Activated naive CD4-positive, alpha-beta T cell treated with anti-CD3 and anti-CD28 coated beads, Interleukin-2, amount 50 U/mL, for 72 hours (primary cell): ENCODE measurements at regions not wholly inside any gene's neighbourhood (a gene's known extent, or its start where the extent isn't known, plus 50 kb on each side); places are given as distances from the start of the nearest gene placed in this dataset.

Experiments used
- ATAC-seq, 2 donors: fragments of 150-1000 bp; cut with Tn5 transposase; 2 replicates each; pipeline ENCODE4 v1.10.0; 2021; ENCODE audit warnings: mild to moderate bottlenecking in 2 of 2, moderate library complexity in 2 of 2
- DNase-seq, 2 donors: peaks; one replicate each; pipeline ENCODE4 v3.0.0; 2021 to 2022; ENCODE audit warnings: low spot score in 2 of 2
- H3K27ac Mint-ChIP-seq, 2 donors: one replicate each; pipeline ENCODE4 v1.8.0; 2022; ENCODE audit warnings: mild to moderate bottlenecking in 2 of 2, mixed read lengths in 2 of 2
- H3K36me3 Mint-ChIP-seq, 2 donors: one replicate each; pipeline ENCODE4 v1.8.0; 2022; ENCODE audit warnings: mixed read lengths in 2 of 2
- H3K9me3 Mint-ChIP-seq, 2 donors: one replicate each; pipeline ENCODE4 v1.8.0; 2022; ENCODE audit warnings: mixed read lengths in 2 of 2

DNA sequence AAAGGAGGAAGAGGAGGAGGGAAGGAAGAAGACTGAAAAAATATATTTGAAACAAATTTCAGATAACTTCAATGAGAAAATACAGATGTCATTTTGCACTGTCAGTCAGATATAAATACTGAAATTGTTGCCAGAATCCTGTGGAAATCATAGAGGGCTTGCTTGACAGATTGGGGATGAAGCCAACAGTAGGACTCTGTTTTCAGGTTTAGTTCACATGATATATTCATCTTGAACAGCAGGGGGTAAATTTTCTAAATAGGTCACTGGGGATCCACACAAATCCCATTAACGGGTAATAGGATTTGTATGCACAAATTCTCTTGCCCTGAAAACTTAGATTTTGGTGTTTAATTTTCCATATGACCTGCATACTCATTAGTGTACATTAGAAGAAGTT lies 103.3 kb upstream of the PCDH18 start:
- Mint-ChIP-seq H3K36me3 (no peaks in the 10 kb centered on the region), H3K9me3 (peaks cover 4 to 10% of the 10 kb centered on the region in 2 donors), H3K27ac (no peak overlapping the region)
- ATAC-seq (no peak), DNase-seq (no peak)

DNA sequence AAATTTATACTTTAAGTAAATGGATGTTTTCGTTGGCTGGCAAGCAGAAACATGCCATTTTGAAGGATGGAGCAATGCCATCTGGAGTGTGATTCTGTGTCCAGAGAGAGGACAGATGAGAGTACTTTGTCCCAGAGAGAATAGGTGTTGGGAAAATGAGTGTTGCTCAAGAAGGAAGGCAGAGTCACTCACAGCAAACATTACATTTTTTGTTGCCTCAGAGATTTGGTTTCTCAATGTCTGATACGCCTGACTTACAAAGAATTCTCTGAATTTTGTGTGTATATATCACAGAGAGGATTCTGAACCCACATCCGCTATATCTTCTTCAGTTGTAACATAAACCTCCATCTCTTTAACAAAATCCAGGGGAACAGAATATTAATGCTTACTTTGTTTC lies 102.8 kb upstream of the PCDH18 start:
- H3K36me3 Mint-ChIP-seq, result no peaks in the 10 kb centered on the region
- peaks cover 4 to 10% of the 10 kb centered on the region in 2 donors for H3K9me3 Mint-ChIP-seq
- ATAC-seq, result no peak
- DNase-seq, result no peak
- H3K27ac Mint-ChIP-seq, result no peak overlapping the region

DNA sequence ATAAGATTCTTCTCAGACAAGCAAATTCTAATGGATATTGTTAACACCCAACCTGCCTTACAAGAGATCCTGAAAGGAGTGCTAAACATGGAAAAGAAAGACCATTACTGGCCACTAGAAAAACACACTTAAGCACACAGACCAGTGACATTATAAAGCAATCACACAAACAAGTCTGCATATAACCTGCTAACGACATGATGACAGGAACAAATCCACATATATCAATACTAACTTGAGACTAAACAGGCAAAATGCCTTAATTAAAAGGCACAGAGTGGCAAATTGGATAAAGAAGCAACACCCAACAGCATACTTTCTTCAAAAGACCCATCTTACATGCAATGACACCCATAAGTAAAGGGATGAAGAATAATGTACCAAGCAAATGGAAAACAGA lies 100.5 kb upstream of the PCDH18 start:
- no peak for ATAC-seq
- Mint-ChIP-seq H3K36me3 (no peaks in the 10 kb centered on the region), H3K27ac (no peak overlapping the region)

DNA sequence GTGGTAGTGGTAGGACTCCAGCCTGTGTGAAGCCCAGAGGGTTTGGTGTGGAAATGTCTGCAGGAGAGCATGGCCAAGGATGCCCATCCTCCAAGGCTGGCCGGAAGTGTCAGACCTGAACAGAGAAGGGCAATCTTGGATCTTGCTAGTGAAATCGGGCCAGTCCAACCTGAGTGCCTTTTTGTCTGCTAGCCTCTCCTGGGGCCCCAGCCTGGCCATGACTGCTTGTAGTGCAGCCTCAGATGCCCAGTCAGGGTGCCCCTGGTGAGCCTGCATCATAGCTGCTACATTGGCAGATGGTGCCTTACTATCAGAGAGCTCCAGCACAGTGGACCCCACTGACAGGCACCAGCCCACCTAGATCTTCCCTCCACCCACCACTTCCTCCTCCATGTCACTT lies 99.3 kb upstream of the PCDH18 start:
- Mint-ChIP-seq H3K9me3 (peaks cover 4 to 10% of the 10 kb centered on the region in 2 donors), H3K36me3 (no peaks in the 10 kb centered on the region), H3K27ac (no peak overlapping the region)
- ATAC-seq, result no peak
- no peak for DNase-seq

More for the DNA sequence above, 100.5 kb upstream of the PCDH18 start:
- no peak for DNase-seq
- H3K9me3 Mint-ChIP-seq, result peaks cover 4 to 10% of the 10 kb centered on the region in 2 donors

DNA sequence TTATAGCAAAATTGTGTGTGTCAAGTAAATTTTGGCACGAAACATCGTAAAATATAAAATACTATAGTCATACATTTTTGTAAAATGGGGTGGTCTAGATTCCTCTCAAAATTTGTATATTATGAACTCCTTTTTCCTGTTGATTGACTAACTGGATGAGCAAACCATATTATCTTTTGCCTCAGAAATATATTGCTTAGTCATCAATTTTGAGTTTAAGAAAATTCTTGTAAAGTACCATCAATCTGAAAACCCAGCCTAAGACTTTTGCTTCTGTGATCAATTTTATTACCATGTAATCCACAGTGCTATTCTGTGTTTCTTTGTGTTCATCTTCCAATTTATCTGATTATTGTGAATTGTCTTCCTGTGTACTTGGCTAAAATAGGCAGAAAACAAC lies 98.0 kb upstream of the PCDH18 start:
- Mint-ChIP-seq H3K9me3 (peaks cover 2 to 8% of the 10 kb centered on the region in 2 donors), H3K27ac (no peak overlapping the region), H3K36me3 (no peaks in the 10 kb centered on the region)
- no peak for ATAC-seq
- no peak for DNase-seq

DNA sequence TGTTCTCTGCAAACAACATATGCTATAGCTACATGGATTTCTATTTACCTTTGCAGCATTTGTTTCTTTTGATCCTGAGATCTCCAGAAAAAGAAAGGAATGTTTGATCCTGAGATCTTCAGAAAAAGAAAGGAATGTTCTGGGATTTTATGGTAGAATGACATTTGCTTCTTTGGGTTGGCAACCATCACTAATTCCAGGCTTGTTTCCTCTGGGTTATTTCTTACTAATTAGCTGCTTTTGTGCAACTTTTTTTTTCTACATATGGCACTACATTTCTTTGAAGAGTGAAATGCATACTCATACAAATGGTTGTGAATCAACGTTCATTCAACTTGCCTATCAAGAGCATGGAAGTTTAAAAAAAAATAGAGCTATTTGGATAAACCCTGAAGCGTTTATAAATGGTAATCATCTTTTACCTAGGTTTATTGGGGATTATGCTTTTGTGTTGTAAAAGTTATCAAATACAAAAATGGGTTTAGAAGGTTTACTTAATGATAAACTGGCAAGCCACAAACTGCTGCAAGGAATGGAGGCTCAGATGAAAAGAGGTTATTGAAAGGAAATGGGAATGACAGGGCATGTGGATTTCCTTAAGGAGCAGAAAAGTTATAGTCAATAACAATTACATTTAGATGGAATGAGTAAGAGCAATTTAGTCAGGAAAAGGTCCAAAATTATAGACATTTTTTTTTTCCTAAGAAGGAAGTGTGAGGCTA lies 95.6 kb upstream of the PCDH18 start:
- ATAC-seq, result no peak
- Mint-ChIP-seq H3K27ac (no peak overlapping the region), H3K36me3 (no peaks in the 10 kb centered on the region), H3K9me3 (peaks cover 0 to 4% of the 10 kb centered on the region in 2 donors)
- no peak for DNase-seq

DNA sequence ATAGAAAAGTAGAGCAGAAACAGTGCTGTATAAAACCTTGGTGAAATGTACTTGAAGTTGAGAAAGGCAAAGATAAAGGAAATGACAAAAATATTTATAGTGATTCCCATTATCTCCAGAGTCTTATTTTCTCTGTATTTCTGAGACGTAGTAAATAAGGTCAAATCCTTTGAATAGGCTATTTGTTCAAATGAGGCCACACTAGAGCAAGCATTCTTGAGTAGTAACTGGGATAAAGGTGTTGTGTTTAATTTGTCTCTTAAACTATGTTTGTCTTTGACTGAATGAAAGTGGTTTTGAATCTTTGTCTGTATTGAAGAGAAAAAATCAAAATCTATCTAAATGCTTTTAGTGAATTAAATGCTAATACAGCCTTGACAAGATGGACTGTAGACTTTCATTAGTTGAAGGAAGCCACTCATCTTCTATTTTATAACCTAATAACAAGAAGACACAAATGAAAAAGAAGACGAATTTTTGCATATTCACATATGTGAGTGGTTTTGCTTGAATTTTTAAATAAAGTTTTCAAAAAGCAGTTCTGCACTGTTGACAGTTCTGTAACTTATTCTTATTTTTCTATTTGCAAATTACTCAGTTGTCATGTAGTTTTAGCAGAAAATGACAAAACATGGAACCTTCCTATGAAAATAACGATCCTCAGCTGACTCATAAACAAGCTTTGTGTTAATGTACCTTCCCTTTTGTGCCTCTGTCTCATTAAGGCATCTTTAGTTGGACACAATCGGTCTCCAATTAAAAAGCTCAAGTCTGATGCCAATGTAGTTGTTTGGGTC lies 94.8 kb upstream of the PCDH18 start:
- Mint-ChIP-seq H3K27ac (no peak overlapping the region), H3K9me3 (peaks cover 0 to 4% of the 10 kb centered on the region in 2 donors), H3K36me3 (no peaks in the 10 kb centered on the region)
- ATAC-seq, result no peak
- DNase-seq, result no peak

DNA sequence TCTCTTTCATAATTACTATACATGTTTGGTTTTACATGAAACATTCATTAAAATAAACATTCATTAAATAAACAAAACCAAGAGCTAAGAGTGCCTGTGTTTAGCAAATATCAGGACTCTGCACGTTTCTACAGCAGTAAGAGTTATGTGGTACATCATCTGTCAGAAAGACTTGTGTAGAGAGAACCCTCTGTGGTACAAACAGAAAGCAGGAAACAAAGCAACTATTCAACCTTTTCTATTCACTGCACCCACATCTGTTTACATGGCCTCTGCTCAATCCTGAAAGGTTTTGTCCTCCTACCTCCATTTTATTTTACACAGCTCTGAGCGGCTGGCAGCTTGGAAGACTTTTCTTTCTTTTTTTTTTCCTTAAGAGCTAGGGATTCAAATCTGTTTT lies 90.7 kb upstream of the PCDH18 start:
- no peaks in the 10 kb centered on the region for H3K36me3 Mint-ChIP-seq
- no peak overlapping the region for H3K27ac Mint-ChIP-seq
- DNase-seq, result no peak
- peaks cover 0 to 1% of the 10 kb centered on the region in 2 donors for H3K9me3 Mint-ChIP-seq
- no peak for ATAC-seq

DNA sequence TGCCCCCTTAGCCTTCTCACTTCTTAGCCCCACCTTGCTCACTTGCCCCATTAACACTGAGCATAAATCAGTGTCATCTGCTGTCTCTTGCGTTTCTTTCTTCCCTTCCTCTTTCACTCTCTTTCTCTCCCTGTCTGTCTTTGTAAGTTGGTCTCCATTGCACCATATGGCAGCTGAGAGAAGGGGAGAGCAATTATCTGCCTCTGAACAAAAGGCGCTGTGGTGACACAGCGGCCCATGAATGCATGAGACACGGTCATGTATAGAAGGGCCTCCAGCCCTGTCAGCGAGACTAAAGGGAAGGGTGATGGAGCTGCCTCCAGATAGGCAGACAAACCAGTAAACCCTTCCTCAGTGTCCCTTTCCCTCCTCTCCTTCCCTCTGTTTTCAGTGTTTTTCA lies 88.8 kb upstream of the PCDH18 start:
- ATAC-seq, result no peak
- peaks cover 0 to under 1% of the 10 kb centered on the region in 2 donors for H3K9me3 Mint-ChIP-seq
- no peak for DNase-seq
- no peaks in the 10 kb centered on the region for H3K36me3 Mint-ChIP-seq
- no peak overlapping the region for H3K27ac Mint-ChIP-seq

DNA sequence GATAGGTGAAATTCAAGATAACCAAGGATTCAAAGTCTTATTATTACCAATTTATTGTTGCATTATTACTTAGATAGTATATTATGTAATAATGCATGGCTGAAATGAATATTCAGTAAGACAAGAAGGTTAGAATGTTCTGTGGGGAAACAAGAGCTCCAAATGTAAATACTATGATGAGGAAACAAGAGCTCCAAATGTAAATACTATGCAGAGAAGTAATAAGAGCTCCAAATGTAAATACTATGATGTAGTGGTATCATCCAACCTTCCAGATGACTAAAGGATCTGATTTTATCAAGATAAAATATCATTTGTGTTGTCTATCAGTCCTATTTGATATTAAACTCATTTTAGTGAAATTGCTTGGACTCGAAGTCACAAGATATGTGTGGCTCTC lies 82.2 kb upstream of the PCDH18 start:
- Mint-ChIP-seq H3K27ac (no peak overlapping the region), H3K36me3 (no peaks in the 10 kb centered on the region), H3K9me3 (peaks cover 3 to 8% of the 10 kb centered on the region in 2 donors)
- ATAC-seq (no peak), DNase-seq (no peak)

DNA sequence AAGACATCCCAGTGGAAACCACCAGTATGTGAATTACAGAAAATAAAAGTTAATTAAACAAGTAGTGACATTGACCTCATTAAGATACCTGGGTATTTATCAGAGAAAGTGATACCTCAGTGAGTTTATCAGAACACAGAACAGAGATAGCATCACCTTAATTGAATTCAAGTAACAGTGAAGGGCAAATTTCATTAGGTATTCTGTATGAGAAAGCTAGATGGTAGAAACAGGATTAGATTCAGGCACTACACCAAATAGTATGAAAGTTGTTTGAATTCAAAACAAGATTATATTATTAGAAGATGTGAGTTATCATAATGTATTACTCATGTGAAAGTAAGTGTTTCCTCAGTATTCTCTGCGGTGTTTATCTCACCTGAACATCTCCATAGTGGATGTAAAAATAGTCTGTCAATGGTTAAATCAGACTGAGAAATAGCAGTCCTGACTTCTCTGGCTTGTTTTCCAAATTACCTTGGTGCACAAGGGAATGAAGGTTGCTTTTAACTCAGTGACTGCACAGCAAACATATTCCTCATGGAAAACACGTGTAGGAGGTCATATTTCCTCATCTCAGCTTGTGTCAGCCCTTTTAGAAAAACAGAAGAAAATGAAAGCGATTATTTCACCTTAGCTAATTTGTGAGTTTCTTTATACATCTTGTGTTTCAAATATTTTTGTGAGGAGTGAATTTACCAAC lies 79.9 kb upstream of the PCDH18 start:
- no peak for DNase-seq
- Mint-ChIP-seq H3K27ac (no peak overlapping the region), H3K9me3 (peaks cover 3 to 12% of the 10 kb centered on the region in 2 donors), H3K36me3 (no peaks in the 10 kb centered on the region)
- ATAC-seq, result no peak

DNA sequence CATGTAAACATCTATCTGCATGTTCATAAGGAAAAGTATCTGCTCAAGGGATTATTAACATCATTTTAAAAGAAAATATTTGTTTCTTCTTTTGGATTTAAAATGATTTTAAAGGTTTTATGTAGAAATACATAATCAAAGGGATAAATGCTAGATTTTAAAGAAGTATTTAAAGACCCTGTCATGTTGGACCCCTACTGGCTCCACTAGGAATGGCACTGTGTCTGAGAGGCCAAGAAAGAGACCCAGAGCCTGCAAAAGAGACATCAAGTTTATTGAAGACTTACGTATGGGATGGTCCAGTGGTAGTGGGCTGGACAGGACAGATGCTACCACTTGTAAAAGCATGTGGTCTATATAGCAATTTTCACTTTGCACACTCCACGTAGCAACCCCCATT lies 78.7 kb upstream of the PCDH18 start:
- DNase-seq (no peak), ATAC-seq (no peak)
- no peaks in the 10 kb centered on the region for H3K36me3 Mint-ChIP-seq
- peaks cover 3 to 10% of the 10 kb centered on the region in 2 donors for H3K9me3 Mint-ChIP-seq
- H3K27ac Mint-ChIP-seq, result no peak overlapping the region

DNA sequence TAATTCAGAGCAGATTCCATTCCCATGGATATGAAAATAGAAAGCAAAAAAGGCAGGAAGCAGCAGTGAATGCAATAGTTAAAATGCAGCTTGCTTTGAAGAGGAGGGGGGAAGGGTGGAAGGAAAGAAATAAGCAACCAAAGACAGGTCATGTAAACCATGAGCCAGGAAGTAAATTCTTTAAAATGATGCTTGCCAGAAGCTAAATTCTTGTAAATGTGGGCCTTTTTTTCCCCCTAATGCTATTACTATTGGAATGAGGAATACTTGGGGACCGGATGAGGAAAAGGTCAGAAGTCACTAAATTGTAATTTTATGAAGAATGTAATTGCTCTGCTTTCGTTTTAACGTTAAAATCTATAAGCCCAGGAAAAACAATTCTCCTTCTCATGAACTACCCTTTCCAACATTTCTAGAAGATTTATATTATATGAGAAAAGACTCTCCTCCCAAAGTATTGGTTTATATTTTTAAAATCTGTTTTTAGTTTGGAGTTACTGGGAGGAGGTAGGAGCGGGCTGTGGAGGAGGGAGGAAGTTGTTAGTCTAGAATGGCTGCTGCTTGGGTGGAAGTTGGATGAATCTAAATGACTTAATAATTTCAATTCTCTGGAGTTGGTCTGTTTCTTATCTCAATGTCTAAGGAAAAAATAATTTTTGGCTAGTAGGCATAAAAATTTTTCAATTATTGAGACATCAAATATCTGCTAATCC lies 77.6 kb upstream of the PCDH18 start:
- DNase-seq (no peak), ATAC-seq (no peak)
- peaks cover 6 to 10% of the 10 kb centered on the region in 2 donors for H3K9me3 Mint-ChIP-seq
- no peaks in the 10 kb centered on the region for H3K36me3 Mint-ChIP-seq
- no peak overlapping the region for H3K27ac Mint-ChIP-seq

DNA sequence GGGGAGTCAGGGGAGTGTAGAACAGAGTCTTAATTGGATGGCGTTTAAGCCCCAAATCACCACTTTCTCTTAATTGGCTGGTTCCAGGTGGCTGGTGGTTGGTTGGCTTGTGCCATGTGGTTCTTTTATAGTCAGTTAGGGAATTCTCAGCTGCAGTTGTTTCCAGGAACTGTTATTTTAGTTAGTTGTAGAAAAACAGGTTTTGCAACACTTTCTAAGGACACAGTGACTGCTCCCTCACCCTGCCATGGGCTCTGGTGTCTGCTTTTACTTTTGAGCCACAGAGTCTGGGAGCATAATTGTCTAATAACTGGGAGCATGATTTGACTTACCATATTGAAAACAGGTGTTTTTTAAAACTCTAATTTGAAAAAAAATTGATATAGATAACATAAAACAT lies 75.8 kb upstream of the PCDH18 start:
- ATAC-seq, result no peak
- Mint-ChIP-seq H3K27ac (no peak overlapping the region), H3K9me3 (peaks cover 7 to 8% of the 10 kb centered on the region in 2 donors), H3K36me3 (no peaks in the 10 kb centered on the region)
- DNase-seq, result no peak

DNA sequence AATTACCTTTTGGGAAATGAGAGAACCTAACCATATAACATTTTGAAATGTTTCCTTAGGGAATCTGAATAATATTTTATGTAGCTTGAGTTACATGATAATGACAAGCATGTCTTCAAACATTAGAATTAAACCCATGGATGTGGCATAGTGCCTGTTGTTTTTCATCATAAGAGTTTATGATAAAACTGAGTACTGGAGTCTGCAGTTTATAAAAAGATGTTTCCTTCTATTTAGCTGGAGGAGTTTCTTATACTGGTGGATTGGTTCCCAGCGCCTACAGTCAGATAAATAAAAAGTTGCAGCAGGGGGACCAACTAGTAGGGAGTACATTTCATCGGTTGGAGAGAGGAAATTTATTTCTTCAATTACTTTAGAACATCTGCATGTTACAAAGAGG lies 70.1 kb upstream of the PCDH18 start:
- Mint-ChIP-seq H3K27ac (no peak overlapping the region), H3K36me3 (no peaks in the 10 kb centered on the region), H3K9me3 (peaks cover 5 to 7% of the 10 kb centered on the region in 2 donors)
- ATAC-seq (no peak), DNase-seq (no peak)

DNA sequence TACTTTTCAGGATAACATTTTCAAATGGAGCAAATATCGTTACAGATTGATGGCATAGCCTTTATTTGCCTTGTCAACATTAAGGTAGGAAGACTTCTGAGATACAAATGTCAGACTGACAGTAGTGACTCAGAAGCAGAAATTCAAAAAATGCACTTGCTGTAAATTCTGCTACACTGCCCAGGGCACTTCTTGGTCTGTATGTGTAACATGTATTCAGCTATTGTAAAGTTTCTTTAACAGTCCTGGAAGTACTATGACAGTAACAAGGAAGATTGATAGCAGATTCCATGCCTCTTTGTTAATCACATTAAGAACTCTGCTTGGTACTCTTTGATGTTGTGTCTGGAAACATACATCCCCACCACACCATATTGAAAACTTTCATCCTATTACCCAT lies 69.6 kb upstream of the PCDH18 start:
- no peak for DNase-seq
- H3K9me3 Mint-ChIP-seq, result peaks cover 3 to 7% of the 10 kb centered on the region in 2 donors
- no peaks in the 10 kb centered on the region for H3K36me3 Mint-ChIP-seq
- H3K27ac Mint-ChIP-seq, result no peak overlapping the region
- ATAC-seq, result no peak

DNA sequence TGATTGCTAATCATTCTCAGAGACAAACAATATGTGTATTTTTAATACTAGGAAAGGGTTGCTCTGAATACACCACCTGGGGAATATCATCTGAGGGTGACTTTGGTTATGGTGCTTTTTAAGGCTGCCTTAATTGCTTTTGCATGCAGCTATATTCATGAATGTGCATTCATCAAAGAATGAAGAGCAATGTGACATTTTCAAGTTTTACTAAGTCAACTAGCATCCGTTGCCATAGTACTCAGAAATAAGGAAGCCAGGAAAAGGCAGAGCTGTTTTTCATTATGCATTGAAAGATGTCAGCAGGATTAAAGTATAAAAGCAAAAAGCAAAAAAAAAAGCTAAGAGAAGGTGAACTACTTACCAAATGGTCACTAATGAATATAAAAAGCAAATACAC lies 67.4 kb upstream of the PCDH18 start:
- DNase-seq (no peak), ATAC-seq (no peak)
- Mint-ChIP-seq H3K27ac (no peak overlapping the region), H3K36me3 (no peaks in the 10 kb centered on the region), H3K9me3 (peaks cover 0 to 2% of the 10 kb centered on the region in 2 donors)
